GM23338 (cell line): ENCODE measurements at regions not wholly inside any gene's neighbourhood (a gene's known extent, or its start where the extent isn't known, plus 50 kb on each side); places are given as distances from the start of the nearest gene placed in this dataset.

Experiments used
- ATAC-seq: fragments of 200-7000 bp; cut with Tn5 transposase; 3 replicates; pipeline ENCODE4 v1.9.1; 2020
- DNase-seq: peaks from one replicate; pipeline ENCODE4 v3.0.0-alpha.2; 2015; ENCODE audit warnings: low spot score
- H2AFZ ChIP-seq: fragments of 200-600 bp; sonication (generic); 2 replicates; pipeline ENCODE4 v1.8.0; 2016; ENCODE audit warnings: antibody characterized with exemption, mild to moderate bottlenecking, moderate library complexity
- H3F3A ChIP-seq: fragments of 200-600 bp; sonication (generic); replicated peaks from 2 replicates; pipeline ENCODE4 v1.8.0; 2017; ENCODE audit warnings: antibody characterized with exemption, mixed run types, low read depth
- H3K27ac ChIP-seq: fragments of 200-600 bp; sonication (generic); 2 replicates; pipeline ENCODE4 v1.6.1; 2016; ENCODE audit warnings: low read depth
- H3K27me3 ChIP-seq: fragments of 200-600 bp; sonication (generic); 2 replicates; pipeline ENCODE4 v1.8.0; 2016; ENCODE audit warnings: mild to moderate bottlenecking, mixed run types, moderate library complexity; ENCODE audit not compliant: insufficient read depth
- H3K36me3 ChIP-seq: fragments of 200-600 bp; sonication (generic); 2 replicates; pipeline ENCODE4 v1.8.0; 2016; ENCODE audit warnings: mild to moderate bottlenecking; ENCODE audit not compliant: insufficient read depth
- H3K4me1 ChIP-seq: fragments of 200-600 bp; sonication (generic); 2 replicates; pipeline ENCODE4 v1.8.0; 2016; ENCODE audit warnings: mild to moderate bottlenecking, moderate library complexity; ENCODE audit not compliant: insufficient read depth
- H3K4me2 ChIP-seq: fragments of 200-600 bp; sonication (generic); 2 replicates; pipeline ENCODE4 v1.7.1; 2017; ENCODE audit warnings: mixed run types
- H3K4me3 ChIP-seq: fragments of 200-600 bp; sonication (generic); 2 replicates; pipeline ENCODE4 v1.6.1; 2016; ENCODE audit warnings: mixed run types
- H3K79me2 ChIP-seq: fragments of 200-600 bp; sonication (generic); replicated peaks from 2 replicates; pipeline ENCODE4 v1.8.0; 2017; ENCODE audit warnings: mild to moderate bottlenecking; ENCODE audit not compliant: insufficient read depth
- H3K9me2 ChIP-seq: fragments of 200-600 bp; sonication (generic); 2 replicates; pipeline ENCODE4 v1.8.0; 2017; ENCODE audit not compliant: insufficient read depth
- H4K20me1 ChIP-seq: fragments of 200-600 bp; sonication (generic); replicated peaks from 2 replicates; pipeline ENCODE4 v1.8.0; 2017; ENCODE audit warnings: mild to moderate bottlenecking; ENCODE audit not compliant: insufficient read depth
- H3K27ac Mint-ChIP-seq: 2 replicates; pipeline ENCODE4 v1.8.0; 2020; ENCODE audit warnings: inconsistent platforms, mild to moderate bottlenecking, moderate library complexity, mixed read lengths
- H3K27me3 Mint-ChIP-seq: 3 replicates; pipeline ENCODE4 v1.8.0; 2022; ENCODE audit warnings: low read depth, mild to moderate bottlenecking, moderate library complexity, mixed read lengths, inconsistent platforms; ENCODE audit not compliant: insufficient read depth, poor library complexity
- H3K36me3 Mint-ChIP-seq: 3 replicates; pipeline ENCODE4 v1.8.0; 2021; ENCODE audit warnings: low read depth, mild to moderate bottlenecking, inconsistent platforms, moderate library complexity, mixed read lengths
- H3K4me1 Mint-ChIP-seq: 3 replicates; pipeline ENCODE4 v1.8.0; 2020; ENCODE audit warnings: mild to moderate bottlenecking, inconsistent platforms, mixed read lengths
- H3K4me3 Mint-ChIP-seq: 3 replicates; pipeline ENCODE4 v1.8.0; 2021; ENCODE audit warnings: moderate library complexity, mild to moderate bottlenecking, inconsistent platforms, mixed read lengths
- H3K9me3 Mint-ChIP-seq: 3 replicates; pipeline ENCODE4 v1.8.0; 2020; ENCODE audit warnings: moderate library complexity, mild to moderate bottlenecking, inconsistent platforms, mixed read lengths
- CREB1 ChIP-seq: fragments of 250-450 bp; sonication (Bioruptor Pico); IDR thresholded peaks from 2 replicates; pipeline ENCODE4 v1.5.0; 2020; ENCODE audit warnings: low read depth, mild to moderate bottlenecking, moderate library complexity
- EZH2 ChIP-seq: fragments of 200-600 bp; sonication (generic); IDR thresholded peaks from one replicate; pipeline ENCODE4 v1.8.0; 2017; ENCODE audit warnings: antibody characterized with exemption, mild to moderate bottlenecking, low read depth; ENCODE audit not compliant: unreplicated experiment
- EZH2phosphoT487 ChIP-seq: fragments of 200-600 bp; sonication (generic); IDR thresholded peaks from one replicate; pipeline ENCODE4 v1.8.1; 2018; ENCODE audit warnings: antibody characterized with exemption; ENCODE audit not compliant: unreplicated experiment
- NANOG ChIP-seq: IDR thresholded peaks from 2 replicates; pipeline ENCODE4 v1.6.1; 2016; ENCODE audit warnings: antibody characterized with exemption, borderline replicate concordance
- POLR2AphosphoS5 ChIP-seq: IDR thresholded peaks from 2 replicates; pipeline ENCODE4 v1.6.1; 2016; ENCODE audit warnings: antibody characterized with exemption, low read depth
- REST ChIP-seq: IDR thresholded peaks from one replicate; pipeline ENCODE4 v1.6.1; 2018; ENCODE audit warnings: antibody characterized with exemption; ENCODE audit not compliant: unreplicated experiment
- STAT1 ChIP-seq: IDR thresholded peaks from one replicate; pipeline ENCODE4 v1.6.1; 2016; ENCODE audit warnings: antibody characterized with exemption; ENCODE audit not compliant: unreplicated experiment
- ZNF331 ChIP-seq: fragments of 250-450 bp; sonication (Bioruptor Pico); IDR thresholded peaks from 2 replicates; pipeline ENCODE4 v1.5.0; 2020; ENCODE audit warnings: low read depth, mild to moderate bottlenecking, moderate library complexity
- TF ChIP-seq, protein P1 (sequence below): fragments of 250-450 bp; sonication (Bioruptor Pico); IDR thresholded peaks from 2 replicates; pipeline ENCODE4 v1.5.0; 2020; ENCODE audit warnings: mild to moderate bottlenecking, moderate library complexity
- TF ChIP-seq, protein P2 (sequence below), 2 experiments: fragments of 200-600 bp in 1 of 2; sonication (generic) in 1 of 2; conservative IDR thresholded peaks; 2 replicates each; pipeline versions ENCODE4 v1.5.1 to v1.6.1; 2016 to 2017; ENCODE audit warnings: antibody characterized with exemption in 2 of 2, low read depth in 2 of 2, mild to moderate bottlenecking in 2 of 2, moderate library complexity in 1 of 2
- TF ChIP-seq, protein P3 (sequence below): IDR thresholded peaks from 2 replicates; pipeline ENCODE4 v1.6.1; 2016; ENCODE audit warnings: antibody characterized with exemption

DNA sequence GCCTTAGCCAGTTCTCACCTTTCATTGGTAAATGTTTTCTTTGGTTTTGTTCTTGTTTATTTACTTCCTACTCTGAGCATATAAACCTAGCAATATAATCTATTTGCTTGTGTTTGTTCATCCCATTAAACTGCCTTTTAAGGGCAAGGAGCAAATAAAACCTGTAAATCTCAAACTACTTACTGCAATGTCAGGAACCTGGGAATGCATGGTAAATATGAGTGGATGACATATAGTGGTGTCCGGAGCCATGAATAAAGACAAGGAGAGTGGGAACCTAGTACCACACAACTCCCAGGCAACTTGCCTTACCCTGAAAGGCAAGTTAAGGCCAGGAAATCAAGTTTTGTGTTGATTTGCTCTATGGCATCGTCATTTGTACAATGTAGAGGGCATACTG is 1133.7 kb upstream of the NCAM2 start:
- Histone ChIP-seq H2AFZ (no peak overlapping the region), H3K4me3 (no peak overlapping the region), H3K27ac (no peak overlapping the region), H3K27me3 (no peaks in the 10 kb centered on the region), H3K79me2 (no peaks in the 10 kb centered on the region), H3K9me2 (no peaks in the 10 kb centered on the region), H3K4me2 (no peak overlapping the region), H3K4me1 (no peaks in the 10 kb centered on the region), H3F3A (no peaks in the 10 kb centered on the region), H4K20me1 (no peaks in the 10 kb centered on the region), H3K36me3 (no peaks in the 10 kb centered on the region)
- Mint-ChIP-seq H3K4me1 (peaks cover 4% of the 10 kb centered on the region; the same call in 2 of the 3 replicates), H3K9me3 (no peaks in the 10 kb centered on the region), H3K27ac (no peak overlapping the region), H3K4me3 (no peak overlapping the region), H3K27me3 (no peaks in the 10 kb centered on the region), H3K36me3 (no peaks in the 10 kb centered on the region)
- TF ChIP-seq, protein P1, sequence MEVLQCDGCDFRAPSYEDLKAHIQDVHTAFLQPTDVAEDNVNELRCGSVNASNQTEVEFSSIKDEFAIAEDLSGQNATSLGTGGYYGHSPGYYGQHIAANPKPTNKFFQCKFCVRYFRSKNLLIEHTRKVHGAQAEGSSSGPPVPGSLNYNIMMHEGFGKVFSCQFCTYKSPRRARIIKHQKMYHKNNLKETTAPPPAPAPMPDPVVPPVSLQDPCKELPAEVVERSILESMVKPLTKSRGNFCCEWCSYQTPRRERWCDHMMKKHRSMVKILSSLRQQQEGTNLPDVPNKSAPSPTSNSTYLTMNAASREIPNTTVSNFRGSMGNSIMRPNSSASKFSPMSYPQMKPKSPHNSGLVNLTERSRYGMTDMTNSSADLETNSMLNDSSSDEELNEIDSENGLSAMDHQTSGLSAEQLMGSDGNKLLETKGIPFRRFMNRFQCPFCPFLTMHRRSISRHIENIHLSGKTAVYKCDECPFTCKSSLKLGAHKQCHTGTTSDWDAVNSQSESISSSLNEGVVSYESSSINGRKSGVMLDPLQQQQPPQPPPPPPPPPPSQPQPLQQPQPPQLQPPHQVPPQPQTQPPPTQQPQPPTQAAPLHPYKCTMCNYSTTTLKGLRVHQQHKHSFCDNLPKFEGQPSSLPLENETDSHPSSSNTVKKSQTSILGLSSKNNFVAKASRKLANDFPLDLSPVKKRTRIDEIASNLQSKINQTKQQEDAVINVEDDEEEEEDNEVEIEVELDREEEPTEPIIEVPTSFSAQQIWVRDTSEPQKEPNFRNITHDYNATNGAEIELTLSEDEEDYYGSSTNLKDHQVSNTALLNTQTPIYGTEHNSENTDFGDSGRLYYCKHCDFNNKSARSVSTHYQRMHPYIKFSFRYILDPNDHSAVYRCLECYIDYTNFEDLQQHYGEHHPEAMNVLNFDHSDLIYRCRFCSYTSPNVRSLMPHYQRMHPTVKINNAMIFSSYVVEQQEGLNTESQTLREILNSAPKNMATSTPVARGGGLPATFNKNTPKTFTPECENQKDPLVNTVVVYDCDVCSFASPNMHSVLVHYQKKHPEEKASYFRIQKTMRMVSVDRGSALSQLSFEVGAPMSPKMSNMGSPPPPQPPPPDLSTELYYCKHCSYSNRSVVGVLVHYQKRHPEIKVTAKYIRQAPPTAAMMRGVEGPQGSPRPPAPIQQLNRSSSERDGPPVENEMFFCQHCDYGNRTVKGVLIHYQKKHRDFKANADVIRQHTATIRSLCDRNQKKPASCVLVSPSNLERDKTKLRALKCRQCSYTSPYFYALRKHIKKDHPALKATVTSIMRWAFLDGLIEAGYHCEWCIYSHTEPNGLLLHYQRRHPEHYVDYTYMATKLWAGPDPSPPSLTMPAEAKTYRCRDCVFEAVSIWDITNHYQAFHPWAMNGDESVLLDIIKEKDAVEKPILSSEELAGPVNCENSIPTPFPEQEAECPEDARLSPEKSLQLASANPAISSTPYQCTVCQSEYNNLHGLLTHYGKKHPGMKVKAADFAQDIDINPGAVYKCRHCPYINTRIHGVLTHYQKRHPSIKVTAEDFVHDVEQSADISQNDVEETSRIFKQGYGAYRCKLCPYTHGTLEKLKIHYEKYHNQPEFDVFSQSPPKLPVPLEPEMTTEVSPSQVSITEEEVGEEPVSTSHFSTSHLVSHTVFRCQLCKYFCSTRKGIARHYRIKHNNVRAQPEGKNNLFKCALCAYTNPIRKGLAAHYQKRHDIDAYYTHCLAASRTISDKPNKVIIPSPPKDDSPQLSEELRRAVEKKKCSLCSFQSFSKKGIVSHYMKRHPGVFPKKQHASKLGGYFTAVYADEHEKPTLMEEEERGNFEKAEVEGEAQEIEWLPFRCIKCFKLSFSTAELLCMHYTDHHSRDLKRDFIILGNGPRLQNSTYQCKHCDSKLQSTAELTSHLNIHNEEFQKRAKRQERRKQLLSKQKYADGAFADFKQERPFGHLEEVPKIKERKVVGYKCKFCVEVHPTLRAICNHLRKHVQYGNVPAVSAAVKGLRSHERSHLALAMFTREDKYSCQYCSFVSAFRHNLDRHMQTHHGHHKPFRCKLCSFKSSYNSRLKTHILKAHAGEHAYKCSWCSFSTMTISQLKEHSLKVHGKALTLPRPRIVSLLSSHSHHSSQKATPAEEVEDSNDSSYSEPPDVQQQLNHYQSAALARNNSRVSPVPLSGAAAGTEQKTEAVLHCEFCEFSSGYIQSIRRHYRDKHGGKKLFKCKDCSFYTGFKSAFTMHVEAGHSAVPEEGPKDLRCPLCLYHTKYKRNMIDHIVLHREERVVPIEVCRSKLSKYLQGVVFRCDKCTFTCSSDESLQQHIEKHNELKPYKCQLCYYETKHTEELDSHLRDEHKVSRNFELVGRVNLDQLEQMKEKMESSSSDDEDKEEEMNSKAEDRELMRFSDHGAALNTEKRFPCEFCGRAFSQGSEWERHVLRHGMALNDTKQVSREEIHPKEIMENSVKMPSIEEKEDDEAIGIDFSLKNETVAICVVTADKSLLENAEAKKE (CRISPR knock-in tag): no peak
- TF ChIP-seq, protein P2, sequence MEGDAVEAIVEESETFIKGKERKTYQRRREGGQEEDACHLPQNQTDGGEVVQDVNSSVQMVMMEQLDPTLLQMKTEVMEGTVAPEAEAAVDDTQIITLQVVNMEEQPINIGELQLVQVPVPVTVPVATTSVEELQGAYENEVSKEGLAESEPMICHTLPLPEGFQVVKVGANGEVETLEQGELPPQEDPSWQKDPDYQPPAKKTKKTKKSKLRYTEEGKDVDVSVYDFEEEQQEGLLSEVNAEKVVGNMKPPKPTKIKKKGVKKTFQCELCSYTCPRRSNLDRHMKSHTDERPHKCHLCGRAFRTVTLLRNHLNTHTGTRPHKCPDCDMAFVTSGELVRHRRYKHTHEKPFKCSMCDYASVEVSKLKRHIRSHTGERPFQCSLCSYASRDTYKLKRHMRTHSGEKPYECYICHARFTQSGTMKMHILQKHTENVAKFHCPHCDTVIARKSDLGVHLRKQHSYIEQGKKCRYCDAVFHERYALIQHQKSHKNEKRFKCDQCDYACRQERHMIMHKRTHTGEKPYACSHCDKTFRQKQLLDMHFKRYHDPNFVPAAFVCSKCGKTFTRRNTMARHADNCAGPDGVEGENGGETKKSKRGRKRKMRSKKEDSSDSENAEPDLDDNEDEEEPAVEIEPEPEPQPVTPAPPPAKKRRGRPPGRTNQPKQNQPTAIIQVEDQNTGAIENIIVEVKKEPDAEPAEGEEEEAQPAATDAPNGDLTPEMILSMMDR (conservative IDR thresholded peaks at IDR 0.05; ENCODE audit: low read depth in 2 of 2): no peak
- TF ChIP-seq POLR2AphosphoS5 (no peak), EZH2phosphoT487 (no peak), STAT1 (no peak), REST (no peak), CREB1 (CRISPR knock-in tag) (no peak), EZH2 (no peak), ZNF331 (CRISPR knock-in tag) (no peak), NANOG (no peak)
- TF ChIP-seq, protein P3, sequence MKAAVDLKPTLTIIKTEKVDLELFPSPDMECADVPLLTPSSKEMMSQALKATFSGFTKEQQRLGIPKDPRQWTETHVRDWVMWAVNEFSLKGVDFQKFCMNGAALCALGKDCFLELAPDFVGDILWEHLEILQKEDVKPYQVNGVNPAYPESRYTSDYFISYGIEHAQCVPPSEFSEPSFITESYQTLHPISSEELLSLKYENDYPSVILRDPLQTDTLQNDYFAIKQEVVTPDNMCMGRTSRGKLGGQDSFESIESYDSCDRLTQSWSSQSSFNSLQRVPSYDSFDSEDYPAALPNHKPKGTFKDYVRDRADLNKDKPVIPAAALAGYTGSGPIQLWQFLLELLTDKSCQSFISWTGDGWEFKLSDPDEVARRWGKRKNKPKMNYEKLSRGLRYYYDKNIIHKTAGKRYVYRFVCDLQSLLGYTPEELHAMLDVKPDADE: no peak
- DNase-seq: no peak
- no peak for ATAC-seq
